NB4 (cell line): ENCODE measurements at regions not wholly inside any gene's neighbourhood (a gene's known extent, or its start where the extent isn't known, plus 50 kb on each side); places are given as distances from the start of the nearest gene placed in this dataset.

Experiments used
- DNase-seq: peaks from one replicate; pipeline ENCODE4 v3.0.0; 2010; ENCODE audit warnings: low read depth
- H3K4me3 ChIP-seq: one replicate; pipeline ENCODE4 v1.5.1; 2011; ENCODE audit warnings: mild to moderate bottlenecking, low read depth, low read length, moderate library complexity
- MYC ChIP-seq: IDR thresholded peaks from 2 replicates; pipeline ENCODE4 v1.6.1; 2011; ENCODE audit warnings: low read depth, low read length
- POLR2A ChIP-seq: IDR thresholded peaks from 2 replicates; pipeline ENCODE4 v1.6.1; 2011; ENCODE audit warnings: mild to moderate bottlenecking; ENCODE audit not compliant: insufficient read length; ENCODE audit errors: extremely low read depth
- TF ChIP-seq, protein P1 (sequence below): IDR thresholded peaks from one replicate; pipeline ENCODE4 v1.5.1; 2012; ENCODE audit warnings: low read depth, low read length
- TF ChIP-seq, protein P2 (sequence below): IDR thresholded peaks from 2 replicates; pipeline ENCODE4 v1.6.1; 2011; ENCODE audit warnings: low read depth, low read length

DNA sequence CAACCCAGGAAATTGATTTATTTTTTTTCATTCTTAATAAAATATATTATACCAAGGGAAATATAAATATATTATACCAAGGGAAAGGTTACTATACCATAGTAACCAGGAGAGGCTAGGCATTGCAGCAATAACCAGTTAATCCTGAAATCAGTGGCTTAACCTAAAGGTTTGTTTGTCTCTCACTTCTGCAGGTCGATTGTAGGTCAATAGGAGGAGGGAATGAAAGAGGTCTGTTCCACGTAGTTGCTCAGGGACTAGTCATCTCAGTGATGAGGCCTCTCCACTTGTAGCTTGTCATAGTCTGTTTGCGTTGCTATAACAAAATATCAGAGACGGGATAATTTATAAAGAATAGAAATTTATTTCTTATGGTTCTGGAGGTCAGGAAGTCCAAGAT, 168.0 kb downstream of the GJA1 start:
- TF ChIP-seq MYC (no peak), POLR2A (no peak)
- TF ChIP-seq, protein P1, sequence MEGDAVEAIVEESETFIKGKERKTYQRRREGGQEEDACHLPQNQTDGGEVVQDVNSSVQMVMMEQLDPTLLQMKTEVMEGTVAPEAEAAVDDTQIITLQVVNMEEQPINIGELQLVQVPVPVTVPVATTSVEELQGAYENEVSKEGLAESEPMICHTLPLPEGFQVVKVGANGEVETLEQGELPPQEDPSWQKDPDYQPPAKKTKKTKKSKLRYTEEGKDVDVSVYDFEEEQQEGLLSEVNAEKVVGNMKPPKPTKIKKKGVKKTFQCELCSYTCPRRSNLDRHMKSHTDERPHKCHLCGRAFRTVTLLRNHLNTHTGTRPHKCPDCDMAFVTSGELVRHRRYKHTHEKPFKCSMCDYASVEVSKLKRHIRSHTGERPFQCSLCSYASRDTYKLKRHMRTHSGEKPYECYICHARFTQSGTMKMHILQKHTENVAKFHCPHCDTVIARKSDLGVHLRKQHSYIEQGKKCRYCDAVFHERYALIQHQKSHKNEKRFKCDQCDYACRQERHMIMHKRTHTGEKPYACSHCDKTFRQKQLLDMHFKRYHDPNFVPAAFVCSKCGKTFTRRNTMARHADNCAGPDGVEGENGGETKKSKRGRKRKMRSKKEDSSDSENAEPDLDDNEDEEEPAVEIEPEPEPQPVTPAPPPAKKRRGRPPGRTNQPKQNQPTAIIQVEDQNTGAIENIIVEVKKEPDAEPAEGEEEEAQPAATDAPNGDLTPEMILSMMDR = no peak
- TF ChIP-seq, protein P2, sequence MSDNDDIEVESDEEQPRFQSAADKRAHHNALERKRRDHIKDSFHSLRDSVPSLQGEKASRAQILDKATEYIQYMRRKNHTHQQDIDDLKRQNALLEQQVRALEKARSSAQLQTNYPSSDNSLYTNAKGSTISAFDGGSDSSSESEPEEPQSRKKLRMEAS = no peak
- H3K4me3 ChIP-seq = no peak overlapping the region
- no peak for DNase-seq

DNA sequence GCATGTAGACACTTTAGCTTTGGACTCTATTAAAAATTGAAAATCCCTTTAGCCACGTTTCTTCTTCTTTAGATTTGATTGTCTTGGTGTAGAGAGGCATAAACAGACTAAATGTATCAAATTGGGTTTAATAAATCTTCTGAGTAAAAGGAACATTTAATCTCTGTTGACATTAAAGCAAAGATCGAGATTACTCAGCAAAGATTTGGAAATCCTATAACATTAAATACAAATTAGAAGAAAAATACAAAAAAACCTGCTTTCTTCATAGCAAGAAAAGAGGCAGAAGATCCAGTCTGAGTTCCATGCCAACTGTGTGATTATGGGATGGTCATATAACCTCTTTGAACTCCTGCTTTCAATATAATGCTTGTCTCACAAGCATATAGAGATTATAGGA, 172.3 kb downstream of the GJA1 start:
- no peak for DNase-seq
- H3K4me3 ChIP-seq = no peak overlapping the region
- no peak for TF ChIP-seq MYC
- TF ChIP-seq, protein P2 = no peak
- TF ChIP-seq POLR2A = no peak
- TF ChIP-seq, protein P1 = no peak

DNA sequence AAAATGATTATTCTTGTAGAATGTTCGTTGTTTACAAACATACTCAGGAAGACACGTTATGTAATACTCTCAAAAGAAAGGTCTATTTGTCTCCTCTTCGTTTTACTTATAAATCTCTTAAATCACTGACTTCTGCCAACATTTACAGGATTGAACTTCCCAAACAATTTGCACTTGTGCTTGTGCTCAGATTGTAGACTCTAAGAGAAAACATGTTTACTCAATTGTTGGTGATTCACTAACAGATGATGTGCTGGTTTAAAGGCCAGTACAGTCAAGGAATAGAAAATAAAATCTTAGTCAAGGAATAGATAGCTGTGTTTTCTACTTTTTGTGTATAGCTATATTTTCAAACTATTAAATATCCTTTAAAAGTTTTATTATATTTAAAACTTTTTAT, 172.8 kb downstream of the GJA1 start:
- no peak for TF ChIP-seq POLR2A
- TF ChIP-seq MYC = no peak
- TF ChIP-seq, protein P2 = no peak
- TF ChIP-seq, protein P1 = no peak
- DNase-seq = no peak
- H3K4me3 ChIP-seq = no peak overlapping the region

DNA sequence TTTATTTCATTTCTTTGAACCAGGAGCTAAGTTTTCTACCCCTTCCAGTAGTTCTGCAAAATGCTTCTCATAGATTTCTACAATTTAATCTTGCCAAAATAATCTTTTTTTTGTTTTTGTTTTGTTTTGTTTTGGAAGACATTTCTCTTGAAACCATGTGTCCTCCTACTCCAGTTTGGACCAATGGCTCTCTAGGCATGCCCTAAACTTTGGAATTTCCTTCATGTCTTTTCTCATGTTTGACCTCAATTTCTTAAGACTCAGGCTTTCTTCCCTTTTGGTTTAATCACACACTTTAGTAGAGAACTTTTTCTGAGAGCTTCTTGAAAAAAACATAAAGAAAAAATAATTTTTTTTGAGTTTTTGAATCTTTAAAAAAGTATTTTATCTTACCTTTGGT, 173.8 kb downstream of the GJA1 start:
- no peak overlapping the region for H3K4me3 ChIP-seq
- TF ChIP-seq, protein P1 = no peak
- no peak for TF ChIP-seq POLR2A
- TF ChIP-seq MYC = no peak
- TF ChIP-seq, protein P2 = no peak
- no peak for DNase-seq

DNA sequence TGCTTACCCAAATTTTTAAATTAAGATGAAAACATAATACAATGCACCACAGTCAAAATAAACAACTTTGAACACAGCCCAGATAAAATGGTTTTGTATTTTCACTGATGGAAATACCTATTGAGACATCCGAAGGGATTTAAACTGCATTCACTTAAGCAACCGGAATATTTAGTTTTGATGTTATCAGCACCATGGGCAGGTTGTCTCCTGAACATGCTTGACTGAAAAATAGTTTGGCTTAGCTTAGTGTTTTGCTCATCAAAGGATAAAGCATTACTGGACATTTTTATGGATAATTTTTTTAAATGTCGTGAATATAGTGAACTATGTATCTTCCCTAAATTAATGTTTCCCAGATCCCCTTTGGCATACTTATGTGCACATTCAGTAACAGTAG, 177.5 kb downstream of the GJA1 start:
- no peak overlapping the region for H3K4me3 ChIP-seq
- DNase-seq = no peak
- no peak for TF ChIP-seq MYC
- no peak for TF ChIP-seq POLR2A
- TF ChIP-seq, protein P1 = no peak
- TF ChIP-seq, protein P2 = no peak

DNA sequence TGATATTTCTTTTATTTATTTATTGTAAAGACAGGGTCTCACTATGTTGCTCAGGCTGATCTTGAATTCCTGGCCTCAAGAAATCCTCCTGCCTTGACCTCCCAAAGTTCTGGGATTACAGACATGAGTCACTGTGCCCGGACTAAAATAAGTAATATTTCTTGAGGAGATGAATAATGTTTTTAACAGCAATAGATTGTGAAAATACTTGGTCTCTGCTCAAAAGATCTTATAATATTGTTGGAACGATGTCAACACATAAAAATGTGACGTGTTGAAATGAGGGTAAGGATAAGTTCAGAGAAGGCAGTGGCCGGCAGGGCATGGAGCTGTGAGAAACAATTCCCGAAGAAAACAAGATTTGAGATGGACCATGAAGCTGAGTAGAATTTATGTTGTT, 178.7 kb downstream of the GJA1 start:
- no peak overlapping the region for H3K4me3 ChIP-seq
- no peak for DNase-seq
- TF ChIP-seq MYC (no peak), POLR2A (no peak)
- TF ChIP-seq, protein P1 = no peak
- TF ChIP-seq, protein P2 = no peak
